GM12878 (cell line): ENCODE measurements at regions not wholly inside any gene's neighbourhood (a gene's known extent, or its start where the extent isn't known, plus 50 kb on each side); places are given as distances from the start of the nearest gene placed in this dataset.

ENCODE experiments used
- ATAC-seq: fragments of 200-7000 bp; cut with Tn5 transposase; 3 replicates; pipeline ENCODE4 v1.9.1; 2020; ENCODE audit warnings: mild to moderate bottlenecking, moderate library complexity
- BruUV-seq: library from RNA; stranded (reverse); fragments of 400-500 nt; replicated peaks from 2 replicates; lab custom pipeline; 2021; lab: Mats Ljungman, UMichigan
- CTCF ChIA-PET: fragments of 300-600 bp; sonication (Branson Sonifier 250); formaldehyde crosslinking; extraction: SDS; loops from one replicate; lab custom pipeline; 2021; ENCODE audit warnings: inconsistent platforms; lab: Yijun Ruan, JAX
- POLR2A ChIA-PET: fragments of 350-600 bp; formaldehyde crosslinking; extraction: SDS; loops from one replicate; lab custom pipeline; 2021; ENCODE audit warnings: inconsistent platforms; lab: Charles Lee
- RAD21 ChIA-PET: fragments of 300-600 bp; sonication (Branson Sonifier 250); formaldehyde crosslinking; loops from one replicate; lab custom pipeline; 2023; ENCODE audit warnings: antibody characterized with exemption; ENCODE audit not compliant: unreplicated experiment; lab: Charles Lee
- SMC1A ChIA-PET: fragments of 300-600 bp; sonication (Branson Sonifier 250); formaldehyde crosslinking; loops from one replicate; lab custom pipeline; 2023; ENCODE audit not compliant: unreplicated experiment, uncharacterized antibody; lab: Charles Lee
- DNase-seq: peaks from one replicate; pipeline ENCODE4 v3.0.0-alpha.2; 2011; ENCODE audit warnings: low read depth, low spot score
- FAIRE-seq: peaks from 3 replicates; lab custom pipeline; 2011; peaks lifted over from hg19 to GRCh38; lab: Jason Lieb, UNC
- H2AFZ ChIP-seq: 2 replicates; pipeline ENCODE4 v1.6.0; 2011; ENCODE audit warnings: low read depth, low read length, control low read depth; ENCODE audit not compliant: control insufficient read depth
- H3K27ac ChIP-seq: 2 replicates; pipeline ENCODE4 v1.5.1; 2011; ENCODE audit warnings: control low read depth; ENCODE audit not compliant: control insufficient read depth, insufficient read depth
- H3K27me3 ChIP-seq, 2 experiments: replicated peaks in 1 of 2; 2 replicates each; pipeline versions ENCODE4 v1.6.0 to v1.6.1; 2011; ENCODE audit warnings: low read length in 1 of 2; ENCODE audit not compliant: control insufficient read depth in 2 of 2, insufficient read depth in 2 of 2
- H3K36me3 ChIP-seq, 2 experiments: 2 replicates each; pipeline ENCODE4 v1.5.1; 2011; ENCODE audit warnings: low read length in 1 of 2; ENCODE audit not compliant: control insufficient read depth in 2 of 2, insufficient read depth in 2 of 2
- H3K4me1 ChIP-seq: 2 replicates; pipeline ENCODE4 v1.6.1; 2011; ENCODE audit warnings: mild to moderate bottlenecking, low read length, moderate library complexity, mixed read lengths; ENCODE audit not compliant: control insufficient read depth, insufficient read depth
- H3K4me2 ChIP-seq: 2 replicates; pipeline ENCODE4 v1.6.0; 2011; ENCODE audit warnings: control low read depth; ENCODE audit not compliant: control insufficient read depth, insufficient read depth
- H3K4me3 ChIP-seq: fragments of 200-600 bp; sonication (generic); 2 replicates; pipeline ENCODE4 v1.5.1; 2016
- H3K79me2 ChIP-seq: 2 replicates; pipeline ENCODE4 v1.6.0; 2011; ENCODE audit warnings: low read length; ENCODE audit not compliant: control insufficient read depth, insufficient read depth
- H3K9ac ChIP-seq: 2 replicates; pipeline ENCODE4 v1.8.0; 2011; ENCODE audit warnings: low read length, control low read depth, mixed read lengths; ENCODE audit not compliant: control insufficient read depth, insufficient read depth
- H3K9me3 ChIP-seq: replicated peaks from 3 replicates; pipeline ENCODE4 v1.5.1; 2011; ENCODE audit warnings: mild to moderate bottlenecking, low read length; ENCODE audit not compliant: control insufficient read depth, insufficient read depth
- H4K20me1 ChIP-seq: 2 replicates; pipeline ENCODE4 v1.6.0; 2011; ENCODE audit not compliant: control insufficient read depth, insufficient read depth
- CHD2 ChIP-seq: IDR thresholded peaks from 2 replicates; pipeline ENCODE4 v1.6.1; 2011; ENCODE audit warnings: low read depth, low read length, improper control_type of control experiment, borderline replicate concordance
- CREB1 ChIP-seq: IDR thresholded peaks from 2 replicates; pipeline ENCODE4 v1.6.1; 2012; ENCODE audit warnings: low read depth, mild to moderate bottlenecking, inconsistent platforms
- FOS ChIP-seq: IDR thresholded peaks from 3 replicates; pipeline ENCODE4 v1.6.1; 2011; ENCODE audit warnings: borderline replicate concordance; ENCODE audit not compliant: insufficient read length; ENCODE audit errors: extremely low read depth
- HDAC2 ChIP-seq: fragments of 200-600 bp; sonication (generic); IDR thresholded peaks from 2 replicates; pipeline ENCODE4 v1.6.1; 2017
- IKZF2 ChIP-seq, 2 experiments: fragments of 450-650 bp; IDR thresholded peaks; 2 replicates each; pipeline ENCODE4 v1.6.1; 2017; ENCODE audit warnings: mild to moderate bottlenecking in 2 of 2, moderate library complexity in 2 of 2
- NR2C2 ChIP-seq: IDR thresholded peaks from 2 replicates; pipeline ENCODE4 v1.6.1; 2011; ENCODE audit warnings: borderline replicate concordance, low read depth; ENCODE audit not compliant: control insufficient read depth, insufficient read length
- PBX3 ChIP-seq: IDR thresholded peaks from 2 replicates; pipeline ENCODE4 v1.6.1; 2011; ENCODE audit warnings: mild to moderate bottlenecking, low read depth, low read length, moderate library complexity; ENCODE audit not compliant: insufficient replicate concordance
- SMAD1 ChIP-seq: fragments of 450-650 bp; IDR thresholded peaks from 2 replicates; pipeline ENCODE4 v1.6.1; 2018; ENCODE audit warnings: mild to moderate bottlenecking, low read depth; ENCODE audit not compliant: partially characterized antibody
- SMARCA5 ChIP-seq: fragments of 450-650 bp; IDR thresholded peaks from 2 replicates; pipeline ENCODE4 v1.6.1; 2017; ENCODE audit warnings: mild to moderate bottlenecking
- ZNF384 ChIP-seq: IDR thresholded peaks from 2 replicates; pipeline ENCODE4 v1.6.1; 2012; ENCODE audit warnings: low read depth, mild to moderate bottlenecking, low read length, improper control_type of control experiment, borderline replicate concordance
- WGBS: methylation state at CpG from one replicate; pipeline ENCODE4 v1.1.6; 2016; ENCODE audit warnings: low lambda C conversion rate; ENCODE audit not compliant: insufficient replicate concordance, insufficient coverage; ENCODE audit errors: missing lambda C conversion rate; 5-methylcytosine and 5-hydroxymethylcytosine counted together
- in situ Hi-C: fragments of 300-500 bp; cut with MboI; formaldehyde crosslinking; loops from 9 replicates; pipeline ENCODE4 v1.14.3; 2018; ENCODE audit warnings: mixed read lengths
- intact Hi-C: fragments of 100-400 bp; cut with micrococcal nuclease; formaldehyde crosslinking; loops from one replicate; pipeline ENCODE4 v1.14.2; 2022; ENCODE audit not compliant: unreplicated experiment

GRCh38 chr7:33819658-33820057 is 85.7 kb upstream of the BMPER start:
- in situ Hi-C loops = no loop called here
- RAD21 ChIA-PET = interaction anchor here (0.5 kb wide), 1 partner anchor 16 kb away, joined by 3 read pairs; no protein-coding TSS in a partner anchor

GRCh38 chr7:33820206-33820605 is 85.1 kb upstream of the BMPER start:
- WGBS = 5% methylated on average over 2 of the region's 2 CpGs
- ChIA-PET RAD21 (no interaction called here), CTCF (interaction anchor here (1.3 kb wide), 1 partner anchor 113 kb away, joined by 3 read pairs; no protein-coding TSS in a partner anchor), SMC1A (interaction anchor here (1.0 kb wide), 1 partner anchor 12 kb away, joined by 3 read pairs; no protein-coding TSS in a partner anchor), POLR2A (no interaction called here)
- Histone ChIP-seq H3K4me3 (no peak overlapping the region), H3K36me3 (no peaks in the 10 kb centered on the region), H3K4me1 (no peaks in the 10 kb centered on the region), H3K9me3 (no peaks in the 10 kb centered on the region), H2AFZ (no peak overlapping the region), H3K79me2 (no peaks in the 10 kb centered on the region), H4K20me1 (no peaks in the 10 kb centered on the region), H3K27ac (no peak overlapping the region), H3K4me2 (no peak overlapping the region), H3K9ac (no peak overlapping the region), H3K27me3 (no peaks in the 10 kb centered on the region)
- intact Hi-C loops (no loop called here), in situ Hi-C loops (no loop called here)
- TF ChIP-seq CHD2 = no peak
- no peak for TF ChIP-seq PBX3
- TF ChIP-seq IKZF2 (IDR thresholded peaks at IDR 0.05) = no peak
- TF ChIP-seq HDAC2 = no peak
- FAIRE-seq = no peak
- no TSS peak for BruUV-seq
- no peak for DNase-seq
- no peak for ATAC-seq

More at GRCh38 chr7:33819658-33820057, 85.7 kb upstream of the BMPER start:
- no peak for DNase-seq
- Histone ChIP-seq H3K27ac (no peak overlapping the region), H2AFZ (no peak overlapping the region), H3K79me2 (no peaks in the 10 kb centered on the region), H3K36me3 (no peaks in the 10 kb centered on the region), H3K27me3 (no peaks in the 10 kb centered on the region), H3K4me2 (no peak overlapping the region), H3K4me1 (no peaks in the 10 kb centered on the region), H3K4me3 (no peak overlapping the region), H3K9ac (no peak overlapping the region), H3K9me3 (no peaks in the 10 kb centered on the region), H4K20me1 (no peaks in the 10 kb centered on the region)
- FAIRE-seq = no peak
- ChIA-PET POLR2A (no interaction called here), CTCF (interaction anchor here (1.3 kb wide), 1 partner anchor 113 kb away, joined by 3 read pairs; no protein-coding TSS in a partner anchor), SMC1A (interaction anchor here (1.0 kb wide), 2 partner anchors 13 to 361 kb away, joined by 3 read pairs; no protein-coding TSS in a partner anchor)
- TF ChIP-seq SMARCA5 = no peak
- TF ChIP-seq ZNF384 = no peak
- TF ChIP-seq CREB1 = no peak
- no peak for TF ChIP-seq NR2C2
- TF ChIP-seq SMAD1 = no peak
- no peak for TF ChIP-seq HDAC2
- TF ChIP-seq FOS = no peak
- intact Hi-C loops = no loop called here
- ATAC-seq = no peak
- BruUV-seq = no TSS peak
